IMR-90 (cell line): ENCODE measurements at regions not wholly inside any gene's neighbourhood (a gene's known extent, or its start where the extent isn't known, plus 50 kb on each side); places are given as distances from the start of the nearest gene placed in this dataset.

Experiments
- ATAC-seq: fragments of 200-7000 bp; cut with Tn5 transposase; 2 replicates; pipeline ENCODE4 v1.9.1; 2020; ENCODE audit warnings: low read depth, mild to moderate bottlenecking, moderate library complexity
- BruUV-seq: library from RNA; stranded (reverse); fragments of 400-500 nt; replicated peaks from 2 replicates; lab custom pipeline; 2021; lab: Mats Ljungman, UMichigan
- CTCF ChIA-PET: fragments of 300-600 bp; formaldehyde crosslinking; extraction: SDS; loops from one replicate; lab custom pipeline; 2021; ENCODE audit warnings: antibody characterized with exemption; lab: Yijun Ruan, JAX
- POLR2A ChIA-PET: fragments of 300-600 bp; sonication (Branson Sonifier 250); formaldehyde crosslinking; loops from one replicate; lab custom pipeline; 2022; ENCODE audit warnings: antibody characterized with exemption; ENCODE audit not compliant: unreplicated experiment; lab: Charles Lee
- DNase-seq: peaks from one replicate; pipeline ENCODE4 v3.0.0; 2013
- H2AFZ ChIP-seq: replicated peaks from 2 replicates; pipeline ENCODE3; 2013; ENCODE audit warnings: low read length, mild to moderate bottlenecking; ENCODE audit not compliant: poor library complexity
- H2AK5ac ChIP-seq: 2 replicates; pipeline ENCODE4 v1.6.1; 2013; ENCODE audit warnings: low read depth, low read length, inconsistent platforms
- H2AK9ac ChIP-seq: replicated peaks from 2 replicates; pipeline ENCODE3; 2013; ENCODE audit warnings: mild to moderate bottlenecking, low read depth, low read length, moderate library complexity; ENCODE audit not compliant: poor library complexity
- H2BK120ac ChIP-seq: 2 replicates; pipeline ENCODE4 v1.6.1; 2013; ENCODE audit warnings: low read depth, low read length, inconsistent platforms
- H2BK15ac ChIP-seq: 3 replicates; pipeline ENCODE4 v1.6.1; 2013; ENCODE audit warnings: low read depth, low read length, inconsistent platforms
- H2BK20ac ChIP-seq: 2 replicates; pipeline ENCODE4 v1.6.1; 2013; ENCODE audit warnings: low read depth, mild to moderate bottlenecking, inconsistent platforms, low read length, moderate library complexity
- H2BK5ac ChIP-seq: 2 replicates; pipeline ENCODE4 v1.6.1; 2013; ENCODE audit warnings: mild to moderate bottlenecking, low read depth, low read length, inconsistent platforms; ENCODE audit not compliant: poor library complexity, severe bottlenecking
- H3K14ac ChIP-seq: replicated peaks from 2 replicates; pipeline ENCODE4 v1.6.1; 2013; ENCODE audit warnings: low read depth, low read length, inconsistent platforms
- H3K18ac ChIP-seq: 2 replicates; pipeline ENCODE4 v1.6.1; 2013; ENCODE audit warnings: low read depth, low read length, control low read depth
- H3K23ac ChIP-seq: 2 replicates; pipeline ENCODE4 v1.6.1; 2013; ENCODE audit warnings: low read depth, low read length, inconsistent platforms
- H3K27ac ChIP-seq: 2 replicates; pipeline ENCODE4 v1.5.1; 2013; ENCODE audit warnings: mild to moderate bottlenecking, control low read depth, low read length; ENCODE audit not compliant: insufficient read depth
- H3K27me3 ChIP-seq: 2 replicates; pipeline ENCODE4 v1.6.1; 2013; ENCODE audit warnings: low read length; ENCODE audit not compliant: control insufficient read depth, insufficient read depth
- H3K36me3 ChIP-seq: 2 replicates; pipeline ENCODE4 v1.6.1; 2013; ENCODE audit warnings: low read length, mixed read lengths; ENCODE audit not compliant: control insufficient read depth, insufficient read depth
- H3K4ac ChIP-seq: 2 replicates; pipeline ENCODE4 v1.6.1; 2013; ENCODE audit warnings: low read depth, low read length, inconsistent platforms
- H3K4me1 ChIP-seq: 2 replicates; pipeline ENCODE4 v1.6.1; 2013; ENCODE audit warnings: low read length, mixed read lengths; ENCODE audit not compliant: control insufficient read depth, insufficient read depth
- H3K4me2 ChIP-seq: 2 replicates; pipeline ENCODE4 v1.6.1; 2013; ENCODE audit warnings: low read depth, mild to moderate bottlenecking, control low read depth, low read length, moderate library complexity
- H3K4me3 ChIP-seq: 2 replicates; pipeline ENCODE4 v1.5.1; 2013; ENCODE audit warnings: low read depth, mild to moderate bottlenecking, control low read depth, low read length, moderate library complexity; ENCODE audit not compliant: insufficient read depth
- H3K56ac ChIP-seq: 2 replicates; pipeline ENCODE4 v1.6.1; 2013; ENCODE audit warnings: low read length, inconsistent platforms; ENCODE audit not compliant: insufficient read depth; ENCODE audit errors: extremely low read depth
- H3K79me1 ChIP-seq, 2 experiments: 2 replicates each; pipeline ENCODE4 v1.6.1; 2013; ENCODE audit warnings: low read length in 2 of 2, inconsistent platforms in 1 of 2, low read depth in 1 of 2
- H3K9ac ChIP-seq: 2 replicates; pipeline ENCODE4 v1.6.1; 2013; ENCODE audit warnings: low read depth, low read length, control low read depth
- H3K9me1 ChIP-seq: 2 replicates; pipeline ENCODE4 v1.6.1; 2013; ENCODE audit warnings: low read length, inconsistent platforms; ENCODE audit not compliant: insufficient read depth
- H3K9me3 ChIP-seq: 2 replicates; pipeline ENCODE4 v1.6.1; 2013; ENCODE audit warnings: low read length; ENCODE audit not compliant: control insufficient read depth, insufficient read depth
- H4K20me1 ChIP-seq: 2 replicates; pipeline ENCODE4 v1.6.1; 2013; ENCODE audit warnings: low read length, inconsistent platforms; ENCODE audit not compliant: insufficient read depth
- H4K5ac ChIP-seq: 2 replicates; pipeline ENCODE4 v1.6.1; 2013; ENCODE audit warnings: mild to moderate bottlenecking, low read depth, low read length, control low read depth
- H4K8ac ChIP-seq, 2 experiments: 2 replicates each; pipeline ENCODE4 v1.6.1; 2013; ENCODE audit warnings: low read depth in 2 of 2, low read length in 2 of 2, control low read depth in 1 of 2, inconsistent platforms in 1 of 2
- H4K91ac ChIP-seq: 2 replicates; pipeline ENCODE4 v1.6.1; 2013; ENCODE audit warnings: low read depth, low read length, inconsistent platforms; ENCODE audit not compliant: insufficient read depth
- BHLHE40 ChIP-seq: fragments of 150-350 bp; IDR thresholded peaks from 2 replicates; pipeline ENCODE4 v1.6.1; 2016; ENCODE audit warnings: mild to moderate bottlenecking, low read depth, low read length
- CEBPB ChIP-seq: IDR thresholded peaks from 2 replicates; pipeline ENCODE4 v1.6.1; 2012; ENCODE audit warnings: low read depth, low read length, improper control_type of control experiment
- CHD1 ChIP-seq: IDR thresholded peaks from 2 replicates; pipeline ENCODE4 v1.6.1; 2012; ENCODE audit warnings: low read depth, low read length, improper control_type of control experiment
- FOS ChIP-seq: fragments of 150-350 bp; IDR thresholded peaks from 2 replicates; pipeline ENCODE4 v1.6.1; 2016; ENCODE audit warnings: low read depth, low read length
- MAFK ChIP-seq: IDR thresholded peaks from 2 replicates; pipeline ENCODE4 v1.6.1; 2012; ENCODE audit warnings: low read depth, low read length, improper control_type of control experiment
- MAZ ChIP-seq: IDR thresholded peaks from 2 replicates; pipeline ENCODE4 v1.6.1; 2012; ENCODE audit warnings: low read depth, mild to moderate bottlenecking, low read length, improper control_type of control experiment, moderate library complexity, borderline replicate concordance
- MXI1 ChIP-seq: IDR thresholded peaks from 2 replicates; pipeline ENCODE4 v1.6.1; 2012; ENCODE audit warnings: low read depth, mild to moderate bottlenecking, low read length, moderate library complexity, borderline replicate concordance
- NFE2L2 ChIP-seq: fragments of 150-350 bp; IDR thresholded peaks from 2 replicates; pipeline ENCODE4 v1.6.1; 2016; ENCODE audit warnings: low read depth, mild to moderate bottlenecking, low read length
- POLR2A ChIP-seq: IDR thresholded peaks from 2 replicates; pipeline ENCODE4 v1.6.1; 2012; ENCODE audit warnings: mild to moderate bottlenecking, low read depth, low read length
- RAD21 ChIP-seq: IDR thresholded peaks from 2 replicates; pipeline ENCODE4 v1.6.1; 2012; ENCODE audit warnings: low read length, improper control_type of control experiment
- RCOR1 ChIP-seq: IDR thresholded peaks from 2 replicates; pipeline ENCODE4 v1.6.1; 2012; ENCODE audit warnings: mild to moderate bottlenecking, low read length, improper control_type of control experiment; ENCODE audit not compliant: insufficient replicate concordance
- RFX5 ChIP-seq: IDR thresholded peaks from 2 replicates; pipeline ENCODE4 v1.8.0; 2012; ENCODE audit warnings: low read depth, mild to moderate bottlenecking, low read length, moderate library complexity
- SMC3 ChIP-seq: fragments of 150-350 bp; IDR thresholded peaks from 2 replicates; pipeline ENCODE4 v1.6.1; 2016; ENCODE audit warnings: low read depth, mild to moderate bottlenecking, antibody characterized with exemption, low read length, moderate library complexity
- whole genome bisulfite sequencing, 2 experiments: methylation state at CpG; one replicate each; pipeline versions ENCODE4 v1.1.5 to v1.1.7; 2013; ENCODE audit warnings: missing lambda C conversion rate in 2 of 2; ENCODE audit not compliant: insufficient read length in 1 of 2; ENCODE audit errors: extremely low coverage in 2 of 2; 5-methylcytosine and 5-hydroxymethylcytosine counted together
- dilution Hi-C: fragments of 300-500 bp; cut with HindIII; formaldehyde crosslinking; loops from one replicate; pipeline ENCODE4 v1.14.3; 2018; ENCODE audit warnings: low sequenced_read_pairs; ENCODE audit not compliant: unreplicated experiment
- in situ Hi-C: fragments of 300-500 bp; cut with MboI; formaldehyde crosslinking; loops from 3 replicates; pipeline ENCODE4 v1.14.3; 2019; ENCODE audit warnings: low sequenced_read_pairs, inconsistent platforms, mixed read lengths
- intact Hi-C: fragments of 100-400 bp; cut with micrococcal nuclease; formaldehyde crosslinking; loops from 2 replicates; pipeline ENCODE4 v1.10.0; 2022
- TF ChIP-seq, protein P1 (sequence below): fragments of 150-350 bp; IDR thresholded peaks from 2 replicates; pipeline ENCODE4 v1.6.1; 2017; ENCODE audit warnings: mild to moderate bottlenecking, antibody characterized with exemption, low read length, low read depth
- TF ChIP-seq, protein P2 (sequence below): fragments of 150-350 bp; IDR thresholded peaks from 2 replicates; pipeline ENCODE4 v1.6.1; 2016; ENCODE audit warnings: low read depth, mild to moderate bottlenecking, low read length, moderate library complexity, borderline replicate concordance
- TF ChIP-seq, protein P3 (sequence below): conservative IDR thresholded peaks from 2 replicates; pipeline ENCODE4 v1.5.1; 2012; ENCODE audit warnings: mild to moderate bottlenecking, low read depth, low read length, improper control_type of control experiment

DNA sequence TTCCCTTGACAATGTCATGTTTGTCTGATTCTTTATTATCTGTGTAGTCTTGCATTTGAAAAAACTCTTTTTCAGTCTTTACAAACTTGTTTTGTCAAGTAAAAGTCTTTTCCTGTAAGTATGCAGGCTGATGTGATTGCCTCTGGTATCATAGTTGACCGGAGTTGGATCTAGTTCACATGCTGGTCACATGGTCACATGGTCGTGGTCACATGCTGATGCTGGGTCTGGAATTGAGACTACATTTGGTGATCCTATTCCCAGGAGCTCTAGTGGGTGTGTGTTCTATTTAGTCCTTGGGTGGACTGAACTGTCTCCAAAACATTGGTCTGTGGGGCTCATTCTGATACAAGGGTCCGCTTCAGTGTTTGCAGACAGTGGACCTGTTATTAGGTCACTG lies 1798.8 kb upstream of the PRR20A start:
- Histone ChIP-seq H3K4ac (no peak overlapping the region), H3K56ac (no peak overlapping the region), H2BK20ac (no peak overlapping the region), H3K14ac (no peak overlapping the region), H3K27me3 (no peaks in the 10 kb centered on the region), H4K5ac (no peak overlapping the region), H3K79me1 (no peaks in the 10 kb centered on the region), H3K4me2 (no peak overlapping the region), H2AK5ac (no peak overlapping the region), H4K91ac (no peak overlapping the region), H2BK15ac (no peak overlapping the region), H2BK5ac (no peak overlapping the region), H3K4me1 (no peaks in the 10 kb centered on the region), H3K18ac (no peak overlapping the region), H3K9me1 (no peaks in the 10 kb centered on the region), H3K4me3 (no peak overlapping the region), H4K8ac (no peak overlapping the region), H3K9ac (no peak overlapping the region), H2BK120ac (no peak overlapping the region), H3K36me3 (no peaks in the 10 kb centered on the region), H3K23ac (no peak overlapping the region), H4K20me1 (no peaks in the 10 kb centered on the region), H2AFZ (no peak overlapping the region), H3K27ac (no peak overlapping the region), H3K9me3 (peaks cover 4% of the 10 kb centered on the region), H2AK9ac (no peak overlapping the region)
- no peak for ATAC-seq
- TF ChIP-seq CEBPB (no peak), MAZ (no peak), BHLHE40 (no peak), SMC3 (no peak), MAFK (no peak), MXI1 (no peak), POLR2A (no peak), NFE2L2 (no peak), RCOR1 (no peak), FOS (no peak), CHD1 (no peak), RAD21 (no peak), RFX5 (no peak)
- TF ChIP-seq, protein P1, sequence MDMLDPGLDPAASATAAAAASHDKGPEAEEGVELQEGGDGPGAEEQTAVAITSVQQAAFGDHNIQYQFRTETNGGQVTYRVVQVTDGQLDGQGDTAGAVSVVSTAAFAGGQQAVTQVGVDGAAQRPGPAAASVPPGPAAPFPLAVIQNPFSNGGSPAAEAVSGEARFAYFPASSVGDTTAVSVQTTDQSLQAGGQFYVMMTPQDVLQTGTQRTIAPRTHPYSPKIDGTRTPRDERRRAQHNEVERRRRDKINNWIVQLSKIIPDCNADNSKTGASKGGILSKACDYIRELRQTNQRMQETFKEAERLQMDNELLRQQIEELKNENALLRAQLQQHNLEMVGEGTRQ, result no peak
- TF ChIP-seq, protein P2, sequence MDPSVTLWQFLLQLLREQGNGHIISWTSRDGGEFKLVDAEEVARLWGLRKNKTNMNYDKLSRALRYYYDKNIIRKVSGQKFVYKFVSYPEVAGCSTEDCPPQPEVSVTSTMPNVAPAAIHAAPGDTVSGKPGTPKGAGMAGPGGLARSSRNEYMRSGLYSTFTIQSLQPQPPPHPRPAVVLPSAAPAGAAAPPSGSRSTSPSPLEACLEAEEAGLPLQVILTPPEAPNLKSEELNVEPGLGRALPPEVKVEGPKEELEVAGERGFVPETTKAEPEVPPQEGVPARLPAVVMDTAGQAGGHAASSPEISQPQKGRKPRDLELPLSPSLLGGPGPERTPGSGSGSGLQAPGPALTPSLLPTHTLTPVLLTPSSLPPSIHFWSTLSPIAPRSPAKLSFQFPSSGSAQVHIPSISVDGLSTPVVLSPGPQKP, result no peak
- TF ChIP-seq, protein P3, sequence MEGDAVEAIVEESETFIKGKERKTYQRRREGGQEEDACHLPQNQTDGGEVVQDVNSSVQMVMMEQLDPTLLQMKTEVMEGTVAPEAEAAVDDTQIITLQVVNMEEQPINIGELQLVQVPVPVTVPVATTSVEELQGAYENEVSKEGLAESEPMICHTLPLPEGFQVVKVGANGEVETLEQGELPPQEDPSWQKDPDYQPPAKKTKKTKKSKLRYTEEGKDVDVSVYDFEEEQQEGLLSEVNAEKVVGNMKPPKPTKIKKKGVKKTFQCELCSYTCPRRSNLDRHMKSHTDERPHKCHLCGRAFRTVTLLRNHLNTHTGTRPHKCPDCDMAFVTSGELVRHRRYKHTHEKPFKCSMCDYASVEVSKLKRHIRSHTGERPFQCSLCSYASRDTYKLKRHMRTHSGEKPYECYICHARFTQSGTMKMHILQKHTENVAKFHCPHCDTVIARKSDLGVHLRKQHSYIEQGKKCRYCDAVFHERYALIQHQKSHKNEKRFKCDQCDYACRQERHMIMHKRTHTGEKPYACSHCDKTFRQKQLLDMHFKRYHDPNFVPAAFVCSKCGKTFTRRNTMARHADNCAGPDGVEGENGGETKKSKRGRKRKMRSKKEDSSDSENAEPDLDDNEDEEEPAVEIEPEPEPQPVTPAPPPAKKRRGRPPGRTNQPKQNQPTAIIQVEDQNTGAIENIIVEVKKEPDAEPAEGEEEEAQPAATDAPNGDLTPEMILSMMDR, result no peak
- in situ Hi-C loops (no loop called here), dilution Hi-C loops (no loop called here), intact Hi-C loops (no loop called here)
- ChIA-PET POLR2A (no interaction called here), CTCF (no interaction called here)
- no TSS peak for BruUV-seq
- DNase-seq, result no peak
- 86% methylated on average over 1 of the region's 3 CpGs; no CpG with 5 or more reads in 1 of the 2 experiments for WGBS, 2 experiments
